MV-4-11 (cell line): ENCODE measurements at regions not wholly inside any gene's neighbourhood (a gene's known extent, or its start where the extent isn't known, plus 50 kb on each side); places are given as distances from the start of the nearest gene placed in this dataset.

Experiments
- DNase-seq: peaks from one replicate; lab custom pipeline; 2025; lab: John Stamatoyannopoulos, UW

- DNase-seq: no peak
These were observed 58.4 kb downstream of the SLC25A47 start for GRCh38 chr14:100381395-100382105.

GRCh38 chr14:100382106-100382455, 58.9 kb downstream of the SLC25A47 start:
- DNase-seq: no peak

GRCh38 chr14:100383727-100384158, 60.6 kb downstream of the SLC25A47 start:
- peak; percentile 52 for DNase-seq

GRCh38 chr14:100384277-100384676, 61.1 kb downstream of the SLC25A47 start:
- DNase-seq: no peak

- DNase-seq: peak; percentile 50
These were observed 62.0 kb downstream of the SLC25A47 start for GRCh38 chr14:100384819-100385813.

GRCh38 chr14:100386121-100386520, 63.0 kb downstream of the SLC25A47 start:
- DNase-seq: no peak

- no peak for DNase-seq
These were observed 63.7 kb downstream of the SLC25A47 start for GRCh38 chr14:100386846-100387245.

GRCh38 chr14:100387450-100387849, 64.3 kb downstream of the SLC25A47 start:
- no peak for DNase-seq

- no peak for DNase-seq
These were observed 65.2 kb downstream of the SLC25A47 start for GRCh38 chr14:100388103-100389054.

GRCh38 chr14:100389497-100390104, 66.5 kb downstream of the SLC25A47 start:
- no peak for DNase-seq

- no peak for DNase-seq
These were observed 68.0 kb downstream of the SLC25A47 start for GRCh38 chr14:100391173-100391572.

- DNase-seq: no peak
These were observed 68.6 kb downstream of the SLC25A47 start for GRCh38 chr14:100391724-100392123.

GRCh38 chr14:100392356-100392755, 69.2 kb downstream of the SLC25A47 start:
- DNase-seq: peak; percentile 63

GRCh38 chr14:100393362-100393761, 70.2 kb downstream of the SLC25A47 start:
- no peak for DNase-seq

- DNase-seq: no peak
These were observed 71.0 kb downstream of the SLC25A47 start for GRCh38 chr14:100393906-100394732.

- no peak for DNase-seq
These were observed 71.9 kb downstream of the SLC25A47 start for GRCh38 chr14:100394886-100395672.

- DNase-seq: no peak
These were observed 73.2 kb downstream of the SLC25A47 start for GRCh38 chr14:100396266-100396795.

GRCh38 chr14:100397005-100397404, 73.9 kb downstream of the SLC25A47 start:
- no peak for DNase-seq

GRCh38 chr14:100398044-100398443, 74.9 kb downstream of the SLC25A47 start:
- DNase-seq: no peak
